ENCODE measurements at regions not wholly inside any gene's neighbourhood (a gene's known extent, or its start where the extent isn't known, plus 50 kb on each side); places are given as distances from the start of the nearest gene placed in this dataset.

DNA sequence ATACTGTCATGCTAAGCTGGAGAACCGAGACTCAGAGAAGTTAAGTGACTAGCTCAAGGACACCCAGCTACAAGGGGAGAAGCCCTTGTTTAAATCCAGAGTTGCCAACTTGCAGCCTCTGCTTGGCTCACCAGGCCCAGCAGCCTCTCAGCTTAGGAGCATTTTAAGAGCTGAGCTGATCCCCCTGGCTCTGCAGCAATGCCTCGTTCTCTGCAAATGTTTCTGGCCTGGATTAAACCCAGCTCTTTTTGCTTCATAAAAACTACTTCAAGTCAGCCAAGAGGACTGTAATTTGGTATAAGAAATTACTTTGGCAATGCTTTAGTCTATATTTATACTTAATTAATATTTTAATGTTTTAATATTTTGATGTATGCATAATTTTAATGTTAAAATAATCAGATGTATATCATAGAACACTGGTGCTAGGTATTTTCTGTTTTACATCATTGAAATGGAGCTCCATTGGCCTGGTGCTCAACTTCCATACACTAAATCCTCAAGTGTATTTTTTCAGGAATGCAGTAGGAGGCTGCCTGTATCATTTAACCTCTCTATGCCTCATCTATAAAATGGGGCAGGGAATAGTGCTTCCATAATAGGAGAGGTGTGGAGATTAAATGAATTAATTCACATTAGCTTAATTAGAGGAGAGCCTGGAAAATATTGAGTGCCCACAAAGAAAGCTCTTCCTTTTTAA is 184.2 kb downstream of the EMX2 start:
- DNase-seq (no peak), ATAC-seq (ENCODE audit: low FRiP score) (no peak)
- Histone ChIP-seq H3K4me3 (ENCODE audit: low read length in 2 of 2) (no peak overlapping the region), H3K4me1 (ENCODE audit: control insufficient read depth in 1 of 2, insufficient read depth in 2 of 2, low read length in 2 of 2) (no peaks in the 10 kb centered on the region), H3K27ac (ENCODE audit: low read depth in 1 of 2, low read length in 2 of 2) (no peak overlapping the region), H3K27me3 (ENCODE audit: control insufficient read depth in 1 of 2, insufficient read depth in 2 of 2, low read length in 1 of 2) (peaks cover 0 to 1% of the 10 kb centered on the region in 2 donors), H3K9me3 (ENCODE audit: control insufficient read depth, low read length) (peaks cover 1% of the 10 kb centered on the region), H3K36me3 (ENCODE audit: control insufficient read depth in 1 of 2, insufficient read depth in 2 of 2, low read length in 1 of 2) (no peaks in the 10 kb centered on the region)
- intact Hi-C loops (cut with DNase I), result no loop called here
- WGBS, 2 donors, result 56 to 57% methylated on average over 2 of the region's 2 CpGs

DNA sequence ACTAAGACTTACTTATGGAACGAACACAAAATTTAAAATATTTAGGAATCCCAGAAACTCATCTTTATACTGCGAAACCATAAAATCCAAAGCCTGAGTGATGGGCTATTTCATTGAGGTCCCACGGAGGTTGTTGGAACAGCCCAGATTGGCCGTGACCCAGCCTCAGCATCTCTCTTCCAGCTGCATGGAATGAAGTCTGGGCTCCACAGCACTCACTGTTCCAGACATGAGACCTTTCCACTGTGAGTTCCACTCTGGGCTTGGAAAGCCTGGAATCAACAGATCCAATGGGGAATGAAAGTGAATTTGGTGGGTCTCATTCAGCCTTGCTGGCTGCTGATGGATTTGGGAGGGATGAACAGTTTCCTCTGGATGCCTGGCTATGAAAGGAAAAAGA is 184.9 kb downstream of the EMX2 start:
- H3K27me3 ChIP-seq (ENCODE audit: control insufficient read depth in 1 of 2, insufficient read depth in 2 of 2, low read length in 1 of 2), result no peaks in the 10 kb centered on the region
- WGBS, 2 donors, result 77% methylated on average over 4 of the region's 4 CpGs
- H3K36me3 ChIP-seq (ENCODE audit: control insufficient read depth in 1 of 2, insufficient read depth in 2 of 2, low read length in 1 of 2), result no peaks in the 10 kb centered on the region
- ATAC-seq (ENCODE audit: low FRiP score) (no peak), DNase-seq (no peak)
- no peak overlapping the region for H3K27ac ChIP-seq (ENCODE audit: low read depth in 1 of 2, low read length in 2 of 2)
- H3K4me1 ChIP-seq (ENCODE audit: control insufficient read depth in 1 of 2, insufficient read depth in 2 of 2, low read length in 2 of 2), result no peaks in the 10 kb centered on the region
- intact Hi-C loops (cut with DNase I), result no loop called here
- H3K9me3 ChIP-seq (ENCODE audit: control insufficient read depth, low read length), result peaks cover 1% of the 10 kb centered on the region
- no peak overlapping the region for H3K4me3 ChIP-seq (ENCODE audit: low read length in 2 of 2)

DNA sequence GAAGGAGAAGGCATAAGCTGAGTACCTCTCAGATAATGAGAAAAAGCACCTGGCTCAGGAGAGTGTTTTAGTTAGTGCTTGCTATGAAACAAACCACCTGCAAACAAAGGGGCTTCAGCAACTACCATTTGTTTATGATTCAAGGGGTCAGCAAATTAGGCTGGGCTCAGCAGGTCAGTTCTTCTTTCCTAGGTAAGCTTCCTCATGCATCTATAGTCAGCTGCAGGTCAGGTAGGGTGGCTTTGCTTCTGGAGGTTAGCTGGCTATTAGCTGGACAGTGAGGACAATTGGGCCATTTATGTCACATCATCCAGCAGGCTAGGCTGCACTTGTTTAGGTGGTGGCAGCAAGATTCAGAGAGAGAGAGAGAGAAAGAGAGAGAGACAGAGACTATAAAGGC is 185.5 kb downstream of the EMX2 start:
- H3K4me1 ChIP-seq (ENCODE audit: control insufficient read depth in 1 of 2, insufficient read depth in 2 of 2, low read length in 2 of 2), result no peaks in the 10 kb centered on the region
- DNase-seq (no peak), ATAC-seq (ENCODE audit: low FRiP score) (no peak)
- intact Hi-C loops (cut with DNase I), result no loop called here
- no peak overlapping the region for H3K27ac ChIP-seq (ENCODE audit: low read depth in 1 of 2, low read length in 2 of 2)
- no peaks in the 10 kb centered on the region for H3K36me3 ChIP-seq (ENCODE audit: control insufficient read depth in 1 of 2, insufficient read depth in 2 of 2, low read length in 1 of 2)
- peaks cover 1% of the 10 kb centered on the region for H3K9me3 ChIP-seq (ENCODE audit: control insufficient read depth, low read length)
- no peaks in the 10 kb centered on the region for H3K27me3 ChIP-seq (ENCODE audit: control insufficient read depth in 1 of 2, insufficient read depth in 2 of 2, low read length in 1 of 2)
- no peak overlapping the region for H3K4me3 ChIP-seq (ENCODE audit: low read length in 2 of 2)

DNA sequence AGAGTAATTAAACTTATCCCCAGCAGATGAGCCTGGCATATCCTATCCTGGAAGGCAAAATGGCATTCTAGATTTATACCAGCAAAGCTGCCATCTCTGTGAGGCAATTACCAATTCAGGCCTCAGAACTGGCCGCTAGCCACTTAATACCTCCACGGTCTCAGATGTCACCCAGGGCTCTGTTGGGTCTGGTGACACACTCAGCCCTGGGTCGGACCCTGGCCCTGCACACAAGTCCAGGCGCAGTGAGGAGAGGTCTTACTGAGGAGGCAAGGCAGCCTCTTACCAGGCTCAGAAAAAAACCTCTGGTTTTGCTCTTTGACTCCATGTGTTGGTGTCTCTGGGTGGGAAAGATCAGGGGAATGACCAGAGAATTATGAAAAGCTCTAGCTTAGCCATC is 186.6 kb downstream of the EMX2 start:
- no peak for DNase-seq
- Histone ChIP-seq H3K9me3 (ENCODE audit: control insufficient read depth, low read length) (peaks cover 1% of the 10 kb centered on the region), H3K27me3 (ENCODE audit: control insufficient read depth in 1 of 2, insufficient read depth in 2 of 2, low read length in 1 of 2) (no peaks in the 10 kb centered on the region), H3K4me1 (ENCODE audit: control insufficient read depth in 1 of 2, insufficient read depth in 2 of 2, low read length in 2 of 2) (no peaks in the 10 kb centered on the region), H3K27ac (ENCODE audit: low read depth in 1 of 2, low read length in 2 of 2) (no peak overlapping the region), H3K4me3 (ENCODE audit: low read length in 2 of 2) (no peak overlapping the region), H3K36me3 (ENCODE audit: control insufficient read depth in 1 of 2, insufficient read depth in 2 of 2, low read length in 1 of 2) (no peaks in the 10 kb centered on the region)
- intact Hi-C loops (cut with DNase I), result no loop called here
- WGBS, 2 donors, result 88 to 89% methylated on average over 4 of the region's 4 CpGs
- no peak for ATAC-seq (ENCODE audit: low FRiP score)

DNA sequence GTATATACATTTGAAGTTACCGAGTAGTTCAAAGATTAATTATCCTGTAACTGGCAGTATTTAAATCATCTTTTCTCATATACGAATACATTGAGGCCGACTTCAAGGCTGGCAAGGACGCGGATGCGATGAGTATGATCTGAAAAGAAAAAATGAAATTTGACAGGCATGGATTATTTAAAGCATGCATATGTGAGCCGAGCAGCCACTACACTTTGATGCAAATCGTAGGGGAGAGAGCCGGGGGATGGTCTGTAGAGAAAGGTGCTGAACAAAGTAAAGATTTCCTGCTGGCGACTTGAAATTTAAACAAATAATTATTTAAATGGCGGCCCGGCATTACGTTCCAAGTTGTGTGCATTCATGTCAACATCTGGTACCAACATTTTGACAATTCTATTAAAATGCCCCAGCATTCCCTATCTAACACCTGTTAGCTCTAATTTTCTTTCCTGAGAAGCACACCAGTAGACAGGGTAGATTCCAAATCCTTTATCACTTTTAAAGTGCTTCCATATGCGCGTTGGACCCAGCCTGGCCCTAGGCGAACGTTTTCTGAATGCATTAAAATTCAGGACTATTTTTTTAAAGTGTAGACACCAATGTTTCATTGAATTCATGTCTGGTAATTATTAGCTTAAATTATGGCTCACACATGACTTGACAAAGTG is 188.7 kb downstream of the EMX2 start:
- 50 to 60% methylated on average over 17 of the region's 17 CpGs for WGBS, 2 donors
- Histone ChIP-seq H3K9me3 (ENCODE audit: control insufficient read depth, low read length) (peaks cover 1% of the 10 kb centered on the region), H3K27me3 (ENCODE audit: control insufficient read depth in 1 of 2, insufficient read depth in 2 of 2, low read length in 1 of 2) (no peaks in the 10 kb centered on the region)

DNA sequence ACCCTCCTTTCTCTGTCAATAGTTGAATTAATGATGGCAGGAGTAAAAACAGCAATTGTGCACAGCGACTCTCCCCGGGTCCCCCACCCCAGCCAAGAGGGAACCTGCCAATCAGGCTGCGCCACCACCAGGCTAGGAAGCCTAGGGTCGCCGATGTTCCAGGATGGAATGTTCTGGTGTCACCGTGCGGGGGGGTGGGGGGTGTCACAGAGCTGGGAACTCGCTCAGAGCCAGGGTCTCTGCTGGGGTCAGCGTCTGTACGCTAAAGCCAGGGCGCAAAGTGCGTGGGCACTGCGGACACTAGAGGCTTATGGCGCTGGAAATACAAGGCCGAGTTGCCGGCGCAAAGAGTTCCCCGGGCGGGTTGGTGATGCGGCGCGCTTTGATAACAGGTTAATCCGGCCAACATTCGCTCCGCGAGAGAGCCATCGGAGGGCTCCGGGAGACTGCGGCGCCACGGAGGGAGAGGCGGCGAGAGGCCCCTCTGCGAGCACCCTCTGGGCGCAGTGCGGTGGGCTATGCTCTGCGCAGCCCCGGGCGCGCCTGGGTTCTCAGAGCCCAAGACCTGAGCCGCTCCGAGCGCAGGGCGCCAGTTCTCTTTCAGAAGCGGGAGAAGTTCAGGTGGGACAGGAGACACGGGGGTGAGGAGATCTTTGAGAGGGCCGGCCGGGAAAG is 192.3 kb downstream of the EMX2 start:
- 6 to 8% methylated on average over 47 to 48 of the region's 48 CpGs for WGBS, 2 donors
- Histone ChIP-seq H3K4me1 (ENCODE audit: control insufficient read depth in 1 of 2, insufficient read depth in 2 of 2, low read length in 2 of 2) (no peaks in the 10 kb centered on the region), H3K4me3 (ENCODE audit: low read length in 2 of 2) (no peak overlapping the region), H3K27ac (ENCODE audit: low read depth in 1 of 2, low read length in 2 of 2) (no peak overlapping the region), H3K27me3 (ENCODE audit: control insufficient read depth in 1 of 2, insufficient read depth in 2 of 2, low read length in 1 of 2) (no peaks in the 10 kb centered on the region), H3K9me3 (ENCODE audit: control insufficient read depth, low read length) (no peaks in the 10 kb centered on the region), H3K36me3 (ENCODE audit: control insufficient read depth in 1 of 2, insufficient read depth in 2 of 2, low read length in 1 of 2) (no peaks in the 10 kb centered on the region)
- intact Hi-C loops (cut with DNase I), result no loop called here
- no peak for DNase-seq
- no peak for ATAC-seq (ENCODE audit: low FRiP score)

More for the DNA sequence above, 188.7 kb downstream of the EMX2 start:
- Histone ChIP-seq H3K4me1 (ENCODE audit: control insufficient read depth in 1 of 2, insufficient read depth in 2 of 2, low read length in 2 of 2) (no peaks in the 10 kb centered on the region), H3K4me3 (ENCODE audit: low read length in 2 of 2) (no peak overlapping the region), H3K36me3 (ENCODE audit: control insufficient read depth in 1 of 2, insufficient read depth in 2 of 2, low read length in 1 of 2) (no peaks in the 10 kb centered on the region), H3K27ac (ENCODE audit: low read depth in 1 of 2, low read length in 2 of 2) (no peak overlapping the region)
- intact Hi-C loops (cut with DNase I), result no loop called here
- DNase-seq (no peak), ATAC-seq (ENCODE audit: low FRiP score) (no peak)

DNA sequence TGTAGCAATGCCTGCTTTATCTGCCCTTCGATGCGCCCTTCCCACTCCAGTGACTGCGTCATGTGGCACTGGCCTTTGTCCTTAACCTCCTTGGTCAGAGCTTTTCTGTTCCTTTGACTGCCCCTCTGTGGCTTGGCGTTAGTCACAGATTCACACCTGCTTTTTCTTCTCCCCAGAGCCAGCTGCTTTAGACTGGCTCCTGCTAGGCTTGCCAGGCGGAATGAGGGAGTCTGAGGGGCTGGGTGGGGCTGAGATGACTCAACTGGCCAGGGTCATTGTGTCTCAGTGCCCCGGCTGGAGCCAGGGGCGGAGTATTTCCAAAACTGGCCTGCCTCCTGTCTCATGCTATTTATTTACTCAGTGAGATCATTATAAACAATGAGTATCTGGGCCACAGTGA is 194.1 kb downstream of the EMX2 start:
- Histone ChIP-seq H3K36me3 (ENCODE audit: control insufficient read depth in 1 of 2, insufficient read depth in 2 of 2, low read length in 1 of 2) (no peaks in the 10 kb centered on the region), H3K27ac (ENCODE audit: low read depth in 1 of 2, low read length in 2 of 2) (no peak overlapping the region), H3K9me3 (ENCODE audit: control insufficient read depth, low read length) (no peaks in the 10 kb centered on the region), H3K27me3 (ENCODE audit: control insufficient read depth in 1 of 2, insufficient read depth in 2 of 2, low read length in 1 of 2) (no peaks in the 10 kb centered on the region), H3K4me1 (ENCODE audit: control insufficient read depth in 1 of 2, insufficient read depth in 2 of 2, low read length in 2 of 2) (no peaks in the 10 kb centered on the region), H3K4me3 (ENCODE audit: low read length in 2 of 2) (no peak overlapping the region)
- no peak for ATAC-seq (ENCODE audit: low FRiP score)
- intact Hi-C loops (cut with DNase I), result no loop called here
- WGBS, 2 donors, result 76 to 82% methylated on average over 7 of the region's 7 CpGs
- no peak for DNase-seq

DNA sequence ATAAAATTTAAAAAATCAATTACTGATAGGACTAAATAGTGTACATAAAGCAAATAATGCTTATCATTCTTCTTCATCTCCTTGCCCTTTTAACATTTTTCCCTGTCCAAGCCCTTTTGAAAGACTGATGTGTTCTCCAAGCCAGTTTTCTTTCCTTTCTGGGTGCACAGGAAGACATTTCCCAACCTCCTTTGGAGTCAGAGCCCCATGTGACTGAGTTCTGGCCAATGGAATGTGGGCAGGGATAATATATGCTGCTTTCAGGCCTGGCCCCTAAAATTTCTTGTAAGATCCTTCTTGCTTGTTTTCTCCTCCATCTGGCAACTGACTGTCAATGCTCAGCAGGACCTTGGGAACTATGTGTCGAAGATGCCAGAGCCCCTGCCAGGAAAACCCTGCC is 197.5 kb downstream of the EMX2 start:
- ATAC-seq (ENCODE audit: low FRiP score) (no peak), DNase-seq (no peak)
- WGBS, 2 donors, result 91 to 96% methylated on average over 1 of the region's 1 CpG
- H3K4me3 ChIP-seq (ENCODE audit: low read length in 2 of 2), result no peak overlapping the region
- no peak overlapping the region for H3K27ac ChIP-seq (ENCODE audit: low read depth in 1 of 2, low read length in 2 of 2)
- no peaks in the 10 kb centered on the region for H3K9me3 ChIP-seq (ENCODE audit: control insufficient read depth, low read length)
- H3K27me3 ChIP-seq (ENCODE audit: control insufficient read depth in 1 of 2, insufficient read depth in 2 of 2, low read length in 1 of 2), result no peaks in the 10 kb centered on the region
- no peaks in the 10 kb centered on the region for H3K4me1 ChIP-seq (ENCODE audit: control insufficient read depth in 1 of 2, insufficient read depth in 2 of 2, low read length in 2 of 2)
- intact Hi-C loops (cut with DNase I), result no loop called here
- no peaks in the 10 kb centered on the region for H3K36me3 ChIP-seq (ENCODE audit: control insufficient read depth in 1 of 2, insufficient read depth in 2 of 2, low read length in 1 of 2)
